ENCODE measurements at regions not wholly inside any gene's neighbourhood (a gene's known extent, or its start where the extent isn't known, plus 50 kb on each side); places are given as distances from the start of the nearest gene placed in this dataset.
"Not testable (repeated sequence)": the region's sequence is repeated elsewhere in the genome, so short reads cannot be mapped to it uniquely, and the experiment has no call there.

DNA sequence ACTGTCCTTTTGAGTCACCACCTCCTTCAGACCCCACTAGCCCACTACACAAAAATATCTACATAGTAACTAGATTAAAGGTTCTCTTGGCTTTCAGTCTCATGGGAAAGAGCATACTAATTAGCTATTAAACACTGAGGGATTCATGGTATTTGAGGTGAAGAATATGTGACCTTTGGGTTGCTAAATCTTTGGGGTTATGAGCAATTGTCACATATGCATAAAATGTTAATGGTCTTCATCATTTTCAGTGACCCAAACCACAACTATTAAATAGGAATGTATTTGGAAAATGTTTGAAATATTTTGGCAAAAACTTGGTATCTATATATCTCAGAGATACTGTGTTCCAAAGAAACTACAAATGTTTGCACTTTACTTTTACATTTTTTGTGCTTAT, 365.1 kb downstream of the MAGEB5 start:
- DNase-seq, result no peak

DNA sequence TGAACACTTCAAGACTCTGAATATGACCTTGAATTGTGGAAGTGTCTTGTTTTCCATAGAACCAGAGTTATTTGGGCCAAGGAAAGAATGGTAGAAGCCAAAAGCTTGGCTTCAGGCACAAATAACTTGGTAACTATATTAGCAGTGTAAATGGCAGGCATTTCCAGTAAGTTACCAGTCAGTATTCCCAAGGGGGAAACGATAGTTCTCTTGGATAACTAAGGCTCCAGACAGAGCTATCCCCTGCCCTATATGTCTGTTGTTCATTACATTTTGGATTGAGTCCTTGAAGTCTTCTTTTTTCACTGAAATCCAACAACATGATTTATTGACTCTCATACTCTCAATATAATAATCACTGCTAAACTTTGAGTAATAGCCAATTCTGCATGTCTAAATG, 364.1 kb downstream of the MAGEB5 start:
- no peak for DNase-seq

DNA sequence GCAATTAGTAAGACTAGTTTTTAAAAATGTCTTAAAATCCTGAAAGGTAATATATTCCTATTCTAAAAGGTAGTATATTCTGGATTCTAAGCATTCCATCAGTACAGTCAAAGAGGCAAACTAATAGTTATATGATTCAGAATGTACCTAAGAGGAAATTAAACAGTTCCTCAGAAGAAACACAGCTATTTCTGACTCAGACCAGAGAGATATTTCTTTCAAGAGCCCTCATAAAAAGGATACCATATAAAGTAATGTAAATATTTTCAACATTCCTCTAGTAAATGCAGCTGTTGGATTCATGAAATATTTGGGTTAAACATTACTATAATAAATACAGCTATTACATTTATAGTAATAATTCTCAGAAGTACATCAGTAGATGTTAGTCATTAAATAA, 358.3 kb downstream of the MAGEB5 start:
- DNase-seq, result no peak

DNA sequence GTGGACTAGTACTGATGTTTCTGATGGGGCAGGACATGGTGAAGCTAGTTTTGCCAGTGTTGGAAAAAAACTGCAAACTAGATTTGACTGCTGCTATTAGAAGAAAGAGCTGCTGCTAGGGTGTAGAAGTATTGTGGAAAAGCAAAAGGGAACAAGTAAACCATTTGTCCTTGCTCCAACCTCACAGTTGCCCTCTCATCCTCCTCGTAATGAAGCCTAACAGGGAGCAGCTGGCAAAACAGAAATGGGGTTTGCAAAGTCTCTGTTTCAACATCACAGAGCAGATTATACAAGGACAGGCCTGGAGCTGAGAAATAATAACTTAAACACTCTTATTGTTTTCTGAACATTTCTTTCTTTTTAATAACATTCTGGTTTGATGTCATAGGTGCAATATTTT, 346.2 kb downstream of the MAGEB5 start:
- DNase-seq, result no peak

DNA sequence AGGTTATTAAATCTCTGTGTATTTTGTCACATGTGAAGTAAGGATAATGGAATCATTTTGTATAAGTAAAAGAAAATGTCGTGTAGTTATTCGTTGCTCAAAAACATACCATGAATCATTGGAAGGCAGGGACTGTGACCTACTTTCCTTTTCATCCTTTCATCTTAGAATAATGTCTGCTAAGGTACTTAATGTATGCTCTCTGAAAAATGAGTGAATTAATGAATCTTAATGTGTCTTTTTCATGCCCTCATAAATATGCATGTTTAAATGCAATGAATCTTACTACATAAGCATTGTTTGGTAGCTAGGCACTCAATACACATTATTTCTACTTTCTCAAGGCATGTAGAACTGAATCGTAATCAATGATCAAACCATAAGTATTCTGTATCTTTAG, 343.9 kb downstream of the MAGEB5 start:
- DNase-seq, result no peak

DNA sequence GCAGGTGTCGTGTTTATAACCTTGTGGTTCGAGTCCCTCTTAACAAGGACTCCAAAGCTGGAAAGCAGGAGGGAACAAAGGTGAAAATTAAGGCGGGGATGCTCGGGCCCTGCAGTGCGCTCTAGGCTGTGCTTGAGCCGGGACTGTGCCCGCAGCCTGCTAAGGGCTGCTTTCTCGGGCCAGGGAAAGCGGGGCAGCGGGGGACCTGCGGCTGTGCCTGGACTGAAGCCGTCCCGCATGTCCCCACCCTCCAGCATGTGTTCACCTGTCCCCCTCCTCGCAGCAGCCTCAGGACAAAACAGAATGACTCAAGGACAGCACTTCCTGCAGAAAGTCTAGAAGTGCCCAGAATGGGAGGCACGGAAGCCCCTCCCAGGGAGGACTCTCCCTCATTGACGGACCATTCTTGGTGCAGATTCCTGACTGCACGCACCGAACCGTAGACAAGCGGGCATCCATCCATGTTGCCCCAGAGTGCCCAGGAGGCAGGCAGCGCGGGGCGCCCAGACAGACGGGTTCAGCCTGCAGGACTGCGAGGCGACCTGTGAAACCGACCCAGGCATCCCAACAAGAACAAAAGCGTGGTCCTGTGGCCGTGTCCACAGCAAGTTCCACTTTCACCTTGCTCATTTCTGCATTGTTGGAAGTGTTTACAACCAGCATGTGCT, 342.9 kb downstream of the MAGEB5 start:
- no peak for DNase-seq

DNA sequence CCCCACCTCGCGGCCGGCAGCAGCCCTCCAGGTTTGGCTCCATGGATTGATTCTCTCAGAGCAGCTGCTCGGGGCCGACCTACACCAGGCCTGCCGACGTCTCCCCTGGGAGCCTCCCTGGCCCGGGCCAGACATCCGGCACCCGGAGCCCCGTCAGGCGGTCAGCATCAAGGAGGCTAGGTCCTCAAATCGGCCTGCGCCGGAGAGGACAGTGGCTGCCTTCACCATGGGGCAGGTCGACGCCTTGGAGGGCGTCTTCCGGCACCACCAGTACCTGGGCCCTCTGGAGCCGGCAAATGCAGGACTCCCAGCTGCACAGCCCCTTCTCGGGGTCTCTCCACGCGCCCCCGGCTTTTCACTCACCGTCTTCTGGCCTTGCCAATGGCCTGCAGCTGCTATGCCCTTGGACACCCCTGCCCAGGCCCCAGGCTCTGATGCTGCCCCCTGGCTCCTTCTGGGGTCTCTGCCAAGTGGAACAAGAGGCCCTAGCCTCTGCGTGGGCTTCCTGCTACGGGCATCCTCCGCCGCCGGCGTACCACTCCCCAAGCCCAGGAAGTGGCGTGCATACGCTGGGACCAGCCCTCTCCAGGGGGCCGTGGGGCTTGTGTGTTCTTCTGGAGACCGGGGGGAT, 341.8 kb downstream of the MAGEB5 start:
- no peak for DNase-seq

DNA sequence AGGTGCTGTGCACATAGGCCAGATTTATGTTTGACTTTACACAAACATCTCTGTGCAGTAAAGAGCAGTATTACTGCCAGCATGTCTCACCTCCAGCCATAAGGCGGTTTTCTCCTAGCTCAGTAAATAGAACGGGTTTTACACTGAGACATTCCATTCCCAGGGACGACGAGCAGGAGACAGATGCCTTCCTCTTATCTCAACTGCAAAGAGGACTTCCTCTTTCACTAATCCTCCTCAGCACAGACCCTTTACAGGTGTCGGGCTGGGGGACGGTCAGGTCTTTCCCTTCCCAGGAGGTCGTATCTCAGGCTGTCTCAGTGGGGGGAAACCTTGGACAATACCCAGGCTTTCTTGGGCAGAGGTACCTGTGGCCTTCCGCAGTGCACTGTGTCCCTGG, 309.8 kb downstream of the MAGEB5 start:
- not testable (repeated sequence) for DNase-seq

DNA sequence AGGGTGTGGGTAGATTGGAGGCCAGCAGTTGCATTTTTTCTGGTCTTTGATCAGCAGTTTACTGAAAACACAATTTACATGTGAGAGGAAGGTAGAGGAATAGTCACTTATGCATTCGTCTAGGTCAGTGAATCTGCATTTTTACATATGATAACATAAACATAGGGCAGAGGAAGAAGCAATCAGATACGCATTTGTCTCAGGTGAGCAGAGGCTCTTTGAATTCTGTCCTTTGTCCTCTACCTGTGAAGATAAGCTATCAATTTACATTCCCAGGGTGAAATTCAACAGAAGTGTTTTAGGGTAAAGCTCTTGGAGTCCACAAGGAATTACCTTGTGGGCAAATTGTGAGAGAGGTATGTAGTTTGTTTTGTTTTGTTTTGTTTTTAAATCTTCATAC, 306.5 kb downstream of the MAGEB5 start:
- no peak for DNase-seq

DNA sequence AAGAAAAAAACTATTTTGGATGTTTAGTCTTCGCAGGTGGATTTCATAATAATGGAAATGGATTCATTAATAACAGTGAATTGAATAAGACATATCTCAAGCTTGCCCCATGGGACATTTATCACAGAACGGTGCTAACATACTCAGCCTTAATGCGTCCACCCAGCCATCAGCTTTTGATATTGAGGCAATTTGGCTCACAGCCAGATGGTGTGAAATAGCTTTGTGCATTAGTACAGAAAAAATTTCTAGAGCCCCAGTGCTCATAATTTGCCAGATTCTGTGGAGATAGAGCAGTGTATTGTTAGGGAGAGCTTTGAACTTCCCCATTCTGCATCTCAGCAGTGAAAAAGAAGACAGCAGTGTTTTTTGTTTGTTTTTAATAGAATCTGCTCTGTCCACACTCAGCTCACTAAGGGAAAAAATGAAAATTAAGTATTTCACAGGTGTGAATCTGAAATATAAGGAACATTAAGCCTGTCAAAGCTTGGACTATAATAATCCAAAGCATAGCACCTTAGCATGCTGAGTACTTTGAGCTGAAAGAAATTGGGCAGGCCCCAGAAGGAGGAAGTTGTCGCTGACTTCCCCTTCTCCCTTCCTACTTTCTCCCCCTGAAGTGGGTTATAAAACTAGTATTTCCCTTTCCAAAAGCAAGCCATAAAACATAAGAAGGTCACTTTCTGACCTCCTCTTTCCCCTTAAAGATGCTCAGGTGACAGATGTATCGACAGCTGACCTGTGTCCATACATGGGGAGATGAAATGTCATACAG, 295.8 kb downstream of the MAGEB5 start:
- no peak for DNase-seq

DNA sequence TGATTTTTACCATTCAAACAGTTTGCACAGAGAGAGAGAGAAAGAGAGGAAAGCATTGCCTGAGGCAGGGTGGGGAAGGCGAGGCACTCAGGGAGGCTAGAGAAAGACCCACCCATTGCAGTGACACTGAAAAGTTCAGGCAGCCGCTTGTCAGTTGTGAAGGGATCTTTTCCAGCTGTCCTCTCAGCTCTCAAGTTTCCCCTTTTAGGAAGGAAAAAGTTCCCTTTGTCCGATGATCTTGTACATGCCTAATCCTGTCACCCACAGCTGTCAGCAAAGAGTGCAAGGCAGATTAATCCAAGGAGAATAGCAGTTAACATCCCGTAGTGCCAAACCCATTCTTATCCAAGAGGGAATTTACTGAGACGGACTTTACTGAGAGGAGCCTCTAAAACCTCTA, 255.0 kb downstream of the MAGEB5 start:
- DNase-seq, result no peak

DNA sequence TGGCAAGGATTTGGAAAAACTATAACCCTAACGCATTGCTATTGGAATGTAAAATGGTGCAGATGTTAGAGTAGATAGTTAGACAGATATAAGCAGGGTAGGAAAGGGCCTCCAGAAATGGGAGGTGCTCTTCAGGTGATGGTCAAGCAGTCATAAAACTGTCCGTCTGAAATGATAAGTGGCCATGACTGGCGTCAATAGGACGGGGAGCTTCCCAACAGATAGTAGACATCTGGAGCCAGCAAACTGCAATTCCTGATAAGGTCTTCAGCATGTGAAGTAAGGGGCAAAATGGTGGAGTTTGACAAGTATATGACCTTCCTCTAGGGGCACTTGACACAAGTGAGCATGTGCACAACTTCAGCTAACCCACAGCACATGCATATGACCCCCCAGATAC, 250.4 kb downstream of the MAGEB5 start:
- DNase-seq, result no peak

DNA sequence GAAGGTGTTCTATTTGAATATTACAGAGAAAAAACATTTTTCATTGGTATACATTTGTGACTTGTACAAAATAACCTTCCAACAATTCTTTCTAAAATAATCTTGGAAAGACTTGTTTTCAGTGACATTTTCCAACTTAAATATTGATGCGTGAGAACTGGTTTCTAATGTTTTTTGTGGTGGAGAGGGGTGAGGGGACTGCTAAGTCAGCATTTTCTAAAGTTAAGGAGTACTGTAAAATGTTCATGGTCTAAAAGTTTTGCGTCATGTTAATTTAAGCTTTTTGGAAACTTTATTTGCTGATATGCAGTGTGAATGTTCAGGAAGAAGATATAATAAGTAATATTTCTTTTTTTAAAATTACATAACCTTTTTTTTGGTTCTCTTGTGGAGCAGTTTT, 229.3 kb downstream of the MAGEB5 start:
- no peak for DNase-seq

DNA sequence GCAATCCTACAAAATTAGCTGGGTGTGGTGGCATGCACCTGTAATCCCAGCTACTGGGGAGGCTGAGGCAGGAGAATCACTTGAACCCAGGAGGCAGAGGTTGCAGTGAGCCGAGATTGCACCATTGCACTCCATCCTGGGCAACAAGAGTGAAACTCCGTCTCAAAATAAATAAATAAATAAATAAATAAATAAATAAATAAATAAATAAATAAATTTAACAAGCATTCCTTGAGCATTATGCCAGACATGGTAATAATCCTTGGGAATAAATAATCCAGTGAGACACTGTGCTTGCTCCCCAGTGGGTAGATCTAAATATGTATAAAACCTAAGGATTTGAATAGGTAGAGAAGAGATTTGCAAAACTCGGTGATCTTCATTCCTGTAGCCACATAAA, 228.4 kb downstream of the MAGEB5 start:
- DNase-seq, result not testable (repeated sequence)

DNA sequence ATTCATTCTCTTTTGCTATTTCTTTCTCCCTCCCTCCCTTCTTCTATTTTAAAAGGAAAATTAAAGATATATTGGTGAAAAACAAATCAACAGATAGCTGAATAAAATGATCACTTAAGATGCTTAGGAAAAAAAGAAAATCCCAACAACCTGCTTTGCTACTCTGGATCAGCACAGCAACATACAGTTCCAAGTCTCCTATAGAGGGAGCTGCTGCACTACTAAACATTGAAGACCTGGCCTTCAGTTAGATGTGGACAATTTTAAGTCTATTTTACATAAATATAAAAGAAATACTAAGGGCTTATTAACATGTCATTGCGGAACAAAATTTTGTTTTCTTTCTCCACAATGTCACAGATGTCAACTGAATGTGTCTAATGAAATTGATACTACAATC, 226.4 kb downstream of the MAGEB5 start:
- DNase-seq, result no peak

DNA sequence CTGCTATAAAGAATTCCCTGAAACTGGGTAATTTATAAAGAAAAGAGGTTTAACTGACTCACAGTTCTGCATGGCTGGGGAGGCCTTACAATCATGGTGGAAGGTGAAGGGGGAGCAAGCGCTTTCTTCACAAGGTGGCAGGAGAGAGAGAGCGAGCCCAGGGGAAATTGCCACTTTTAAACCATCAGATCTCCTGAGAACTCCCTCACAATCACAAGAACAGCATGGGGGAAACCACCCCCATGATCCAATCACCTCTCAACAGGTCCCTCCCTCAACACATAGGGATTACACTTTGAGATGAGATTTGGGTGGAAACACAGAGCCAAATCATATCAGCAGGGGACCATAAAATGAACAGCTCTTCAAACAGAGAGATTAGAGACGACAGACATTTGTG, 198.6 kb downstream of the MAGEB5 start:
- no peak for DNase-seq

DNA sequence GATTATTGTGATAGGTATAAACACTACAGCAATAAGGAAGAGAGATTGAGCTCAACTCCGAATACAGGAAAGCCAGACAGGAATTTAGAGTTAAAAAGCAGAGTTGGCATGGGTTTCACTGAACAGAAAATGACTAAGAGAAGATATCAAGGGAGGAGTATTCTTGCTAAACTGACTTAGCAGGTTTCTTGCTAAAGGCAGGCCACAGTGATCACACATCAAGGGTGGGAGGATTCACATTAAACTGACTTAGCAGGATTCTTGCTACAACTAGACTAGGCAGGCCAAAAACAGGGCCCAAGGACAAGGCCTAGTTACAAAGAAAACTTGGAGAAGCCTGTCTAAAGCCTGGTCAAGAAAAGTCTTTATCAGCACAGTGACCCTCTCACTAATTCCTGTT, 195.1 kb downstream of the MAGEB5 start:
- no peak for DNase-seq

DNA sequence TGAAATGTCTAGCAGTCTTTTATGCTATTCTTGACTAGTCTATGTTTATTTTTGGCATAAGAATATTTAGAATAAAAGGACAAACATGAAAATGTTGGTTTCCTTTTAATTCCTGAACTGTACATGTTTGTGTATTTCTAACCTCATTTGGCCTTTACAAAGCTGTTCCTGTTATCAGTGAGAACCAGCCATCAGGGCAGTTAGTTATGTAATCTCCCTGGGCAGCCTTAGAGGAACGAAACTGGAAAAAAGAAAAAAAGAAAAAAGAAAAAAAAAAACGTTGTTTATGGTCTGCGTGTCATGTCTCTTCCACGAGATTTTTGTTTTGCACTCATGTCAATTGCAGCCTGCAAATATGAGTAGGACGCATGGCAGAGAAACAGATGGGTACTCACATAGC, 193.7 kb downstream of the MAGEB5 start:
- no peak for DNase-seq

DNA sequence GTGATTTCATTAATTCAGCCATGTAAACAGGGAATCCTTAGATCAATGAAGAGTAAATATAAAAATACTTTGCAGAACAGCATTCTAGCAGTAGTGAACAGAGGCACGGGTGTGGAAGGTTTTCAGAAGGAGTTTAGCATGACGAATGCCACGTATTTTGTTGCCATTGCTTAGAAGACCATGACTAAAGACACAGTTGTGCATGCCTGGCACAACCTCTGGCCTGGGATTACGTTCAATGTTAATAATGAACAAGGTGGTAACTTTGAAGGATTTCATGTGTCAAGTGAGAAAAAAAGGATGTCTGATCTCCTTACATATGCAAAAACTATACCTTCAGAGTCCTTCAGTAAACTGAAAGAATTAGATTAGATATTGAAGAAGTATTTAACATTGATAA, 171.9 kb downstream of the MAGEB5 start:
- DNase-seq, result no peak

DNA sequence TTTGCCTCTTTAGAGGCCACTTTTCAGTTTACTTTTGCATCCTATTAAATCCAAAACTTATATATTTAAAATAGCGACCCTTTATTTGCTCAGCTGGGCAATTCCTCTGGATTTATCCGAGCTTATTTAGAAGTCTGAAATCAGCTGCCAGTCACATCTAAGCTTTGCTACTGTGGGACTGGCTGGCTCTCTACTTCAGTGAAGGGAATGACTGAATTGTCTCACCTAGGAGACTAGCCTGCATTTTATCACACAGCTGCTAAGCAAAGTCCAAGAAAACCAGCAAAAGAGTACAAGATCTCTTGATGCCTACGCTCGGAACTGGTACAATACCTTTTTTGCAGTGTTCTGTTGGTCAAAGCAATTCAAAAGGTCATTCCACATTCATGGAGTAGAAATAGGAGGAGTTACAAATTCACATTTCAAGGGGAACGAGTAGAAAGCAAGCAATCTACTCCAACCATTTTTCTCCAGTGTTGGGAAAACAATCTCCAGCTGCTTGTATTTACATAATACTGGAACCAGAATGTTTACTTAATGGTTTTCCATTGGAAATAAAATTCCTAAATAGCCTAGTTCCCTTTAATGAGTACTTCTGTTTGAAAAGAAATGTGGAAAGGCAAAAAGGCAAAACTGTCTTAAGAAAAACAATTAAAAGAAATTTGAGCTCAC, 160.2 kb downstream of the MAGEB5 start:
- DNase-seq, result no peak

DNA sequence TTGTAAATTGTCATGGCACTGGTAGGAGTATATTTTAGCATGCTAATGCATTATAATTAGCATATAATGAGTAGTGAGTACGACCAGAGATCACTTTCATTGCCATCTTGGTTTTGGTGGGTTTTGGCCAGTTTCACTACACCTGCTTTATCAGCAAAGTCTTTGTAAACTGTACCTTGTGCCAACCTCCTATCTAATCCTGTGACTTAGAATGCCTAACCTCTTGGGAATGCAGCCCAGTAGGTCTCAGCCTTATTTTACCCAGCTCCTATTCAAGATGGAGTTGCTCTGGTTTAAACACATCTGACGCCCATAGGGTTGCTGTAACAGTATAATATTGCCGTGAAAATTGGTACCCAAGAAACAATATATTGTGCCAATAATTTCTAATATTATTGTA, 159.4 kb downstream of the MAGEB5 start:
- no peak for DNase-seq

DNA sequence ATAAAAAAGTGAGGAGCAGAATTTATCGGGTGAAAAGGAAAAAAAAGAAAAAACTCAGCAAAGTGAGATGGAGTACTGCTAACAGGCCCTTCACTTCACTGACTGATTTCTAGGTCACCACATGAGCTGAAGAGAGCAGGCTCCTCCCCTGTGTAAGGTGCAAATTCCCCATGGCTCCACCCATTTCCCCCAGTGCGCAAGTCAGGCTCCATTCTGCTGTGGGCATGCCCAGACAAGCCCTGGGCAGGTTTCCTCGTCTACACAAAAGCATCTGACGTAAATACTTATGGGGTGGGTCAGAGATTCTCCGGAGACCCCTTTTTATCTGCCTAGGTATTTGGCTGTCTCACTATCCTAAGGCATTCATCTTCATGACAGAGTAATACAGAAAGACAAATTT, 157.9 kb downstream of the MAGEB5 start:
- DNase-seq, result no peak

DNA sequence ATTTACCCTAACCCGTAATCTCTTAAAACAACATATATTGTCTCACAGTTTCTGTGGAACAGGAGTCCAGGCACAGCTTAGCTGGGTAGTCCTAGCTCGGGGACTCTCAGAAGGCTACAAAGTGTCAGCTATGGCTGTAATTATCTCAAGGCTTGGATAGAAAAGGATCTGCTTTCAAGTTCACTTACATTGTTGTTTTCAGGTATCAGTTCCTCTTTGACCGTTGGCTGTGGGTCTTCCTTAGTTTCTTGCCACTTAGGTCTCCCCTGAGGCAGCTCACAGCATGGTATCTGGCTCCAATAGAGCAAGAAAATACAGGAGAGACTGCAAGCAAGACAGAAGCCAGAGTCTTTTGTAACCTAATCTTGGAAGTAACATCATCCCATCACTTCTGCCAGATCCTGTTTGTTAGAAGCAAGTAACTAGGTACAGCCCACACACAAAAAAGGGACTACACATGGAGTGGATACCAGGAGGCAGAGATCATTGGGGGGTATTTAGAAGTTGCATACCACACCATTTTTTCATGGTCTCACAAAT, 137.0 kb downstream of the MAGEB5 start:
- DNase-seq, result no peak

DNA sequence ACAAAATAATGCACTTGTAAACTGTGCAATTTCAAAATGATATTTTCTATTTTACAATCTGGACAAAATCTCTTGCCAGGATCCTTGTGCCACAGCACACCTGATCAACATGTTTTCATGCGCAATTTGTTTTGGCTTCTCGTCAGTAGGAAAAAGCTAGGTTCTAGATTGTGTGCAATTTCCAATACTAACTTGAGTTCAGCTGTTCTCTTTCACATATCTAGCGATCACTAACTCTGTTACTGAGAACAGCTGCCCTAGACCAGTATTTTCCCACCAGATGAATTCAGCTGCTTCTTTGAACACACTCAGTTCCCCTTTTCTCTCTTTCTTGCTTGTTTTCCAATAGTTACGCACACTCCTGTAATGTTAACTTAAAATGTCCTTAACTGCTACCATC, 131.2 kb downstream of the MAGEB5 start:
- no peak for DNase-seq
